Adipocyte (in vitro differentiated cells): ENCODE measurements at regions not wholly inside any gene's neighbourhood (a gene's known extent, or its start where the extent isn't known, plus 50 kb on each side); places are given as distances from the start of the nearest gene placed in this dataset.

Source experiments
- DNase-seq: peaks from one replicate; pipeline ENCODE4 v3.0.0-alpha.2; 2015; ENCODE audit warnings: low read depth
- H3K27me3 ChIP-seq: replicated peaks from 2 replicates; pipeline ENCODE4 v1.7.0; 2013; ENCODE audit warnings: mild to moderate bottlenecking, low read length, moderate library complexity; ENCODE audit not compliant: control insufficient read depth, insufficient read depth
- H3K36me3 ChIP-seq: 2 replicates; pipeline ENCODE4 v1.7.0; 2013; ENCODE audit warnings: low read length, mild to moderate bottlenecking, moderate library complexity; ENCODE audit not compliant: control insufficient read depth, insufficient read depth, severe bottlenecking
- H3K4me1 ChIP-seq: 2 replicates; pipeline ENCODE4 v1.7.0; 2013; ENCODE audit warnings: mild to moderate bottlenecking, low read length, moderate library complexity; ENCODE audit not compliant: control insufficient read depth, insufficient read depth
- H3K4me3 ChIP-seq: 2 replicates; pipeline ENCODE4 v1.7.0; 2013; ENCODE audit warnings: mild to moderate bottlenecking, low read length, moderate library complexity
- H3K9ac ChIP-seq: 2 replicates; pipeline ENCODE4 v1.7.0; 2013; ENCODE audit warnings: mild to moderate bottlenecking, low read length, moderate library complexity
- H3K9me3 ChIP-seq: 2 replicates; pipeline ENCODE4 v1.7.0; 2013; ENCODE audit warnings: mild to moderate bottlenecking, low read length, moderate library complexity; ENCODE audit not compliant: control insufficient read depth

DNA sequence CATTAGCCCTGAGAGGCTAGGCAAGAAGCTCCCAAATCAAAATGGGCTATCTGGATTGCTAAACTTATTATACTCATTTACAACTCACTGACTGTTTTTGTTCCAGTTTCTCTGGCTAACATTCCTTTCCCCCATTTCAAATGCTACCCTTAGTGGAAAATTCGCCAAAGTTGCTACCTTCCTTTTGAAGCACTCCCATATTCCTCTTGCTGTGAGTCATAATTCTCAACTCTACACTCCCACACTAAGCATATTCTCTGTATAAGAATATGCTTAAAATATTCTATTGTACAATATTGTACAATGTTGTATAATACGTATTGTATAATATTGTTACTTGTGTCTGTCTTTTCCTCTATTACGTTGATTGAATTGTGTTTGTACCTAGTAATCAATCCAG, 398.6 kb downstream of the PYDC2 start:
- DNase-seq = no peak
- Histone ChIP-seq H3K4me1 (no peaks in the 10 kb centered on the region), H3K4me3 (no peak overlapping the region), H3K27me3 (no peaks in the 10 kb centered on the region), H3K36me3 (no peaks in the 10 kb centered on the region), H3K9ac (no peak overlapping the region), H3K9me3 (peaks cover 4% of the 10 kb centered on the region)

DNA sequence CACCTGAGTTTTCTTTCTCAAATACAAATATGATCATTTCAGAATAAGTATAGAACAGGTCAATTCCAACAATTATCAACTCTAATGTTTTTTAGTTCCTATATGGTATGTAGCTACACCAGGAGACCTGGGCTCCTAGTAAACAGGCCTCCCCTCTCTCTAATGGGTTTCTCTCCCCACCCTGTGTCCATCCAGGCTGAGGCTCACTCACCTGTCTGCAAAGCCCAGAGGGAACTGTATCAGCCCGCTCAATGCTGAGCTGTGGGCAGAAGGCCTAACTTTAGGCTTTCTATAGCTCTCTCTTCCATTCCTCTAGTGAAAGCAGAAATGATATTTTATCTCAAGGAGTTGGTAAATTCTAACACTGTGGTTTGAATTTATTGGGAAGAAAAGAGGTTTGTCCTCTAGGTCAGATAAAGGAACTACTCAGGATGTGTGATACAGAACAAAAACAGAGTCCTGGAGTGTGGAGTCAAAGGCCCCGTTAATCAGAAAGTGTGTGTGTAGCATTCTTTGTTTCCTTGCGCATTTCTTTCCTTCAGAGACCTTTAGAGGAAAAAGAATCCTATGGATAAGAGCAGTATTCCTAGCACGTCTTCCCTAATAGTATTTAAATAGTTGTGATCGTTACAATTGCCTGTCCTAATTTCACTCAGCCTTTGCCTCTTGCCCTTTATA, 408.9 kb downstream of the PYDC2 start:
- H3K4me1 ChIP-seq = no peaks in the 10 kb centered on the region
- H3K27me3 ChIP-seq = no peaks in the 10 kb centered on the region
- DNase-seq = no peak
- no peaks in the 10 kb centered on the region for H3K9me3 ChIP-seq
- H3K36me3 ChIP-seq = no peaks in the 10 kb centered on the region
- H3K9ac ChIP-seq = no peak overlapping the region
- no peak overlapping the region for H3K4me3 ChIP-seq

DNA sequence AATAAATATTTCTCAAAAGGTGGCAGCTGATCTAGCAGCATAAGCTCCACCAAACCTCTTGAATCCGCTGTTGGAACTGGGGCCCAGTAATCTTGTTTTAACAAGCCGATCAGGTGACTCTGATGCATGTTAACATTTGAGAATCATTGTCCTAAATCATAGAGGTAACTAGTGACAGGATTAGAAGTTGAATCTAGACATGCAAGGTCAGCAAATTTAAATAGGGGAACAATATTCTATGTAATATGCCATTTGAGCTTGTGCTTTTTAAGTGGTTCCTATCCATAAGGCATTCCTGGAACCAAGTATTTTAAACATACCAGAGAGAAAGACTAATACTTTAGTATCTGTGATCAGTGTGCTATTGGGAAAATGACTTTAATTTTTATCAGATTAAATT, 412.8 kb downstream of the PYDC2 start:
- Histone ChIP-seq H3K9me3 (no peaks in the 10 kb centered on the region), H3K9ac (no peak overlapping the region), H3K4me1 (no peaks in the 10 kb centered on the region), H3K36me3 (no peaks in the 10 kb centered on the region), H3K27me3 (no peaks in the 10 kb centered on the region), H3K4me3 (no peak overlapping the region)
- DNase-seq = no peak

DNA sequence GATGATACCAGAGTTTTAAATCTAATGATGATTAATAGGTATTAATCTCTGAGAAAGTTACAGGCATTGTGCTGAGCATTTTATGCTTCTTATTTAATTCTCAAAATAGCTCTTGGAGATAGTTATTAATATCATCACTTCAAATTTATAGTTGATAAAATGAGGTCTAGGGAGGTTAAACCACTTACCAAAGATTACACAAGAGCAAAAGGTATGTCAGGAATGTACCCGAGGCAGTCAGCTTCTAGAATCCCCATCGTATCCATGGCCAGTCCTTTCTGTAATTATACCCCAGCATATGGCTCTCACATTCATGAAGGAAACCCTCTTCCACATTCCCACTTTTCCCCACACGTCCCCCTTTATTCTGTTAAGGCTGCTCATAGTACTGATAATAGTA, 421.3 kb downstream of the PYDC2 start:
- H3K4me3 ChIP-seq = no peak overlapping the region
- no peak for DNase-seq
- H3K9ac ChIP-seq = no peak overlapping the region
- H3K36me3 ChIP-seq = no peaks in the 10 kb centered on the region
- no peaks in the 10 kb centered on the region for H3K4me1 ChIP-seq
- no peaks in the 10 kb centered on the region for H3K9me3 ChIP-seq
- no peaks in the 10 kb centered on the region for H3K27me3 ChIP-seq

DNA sequence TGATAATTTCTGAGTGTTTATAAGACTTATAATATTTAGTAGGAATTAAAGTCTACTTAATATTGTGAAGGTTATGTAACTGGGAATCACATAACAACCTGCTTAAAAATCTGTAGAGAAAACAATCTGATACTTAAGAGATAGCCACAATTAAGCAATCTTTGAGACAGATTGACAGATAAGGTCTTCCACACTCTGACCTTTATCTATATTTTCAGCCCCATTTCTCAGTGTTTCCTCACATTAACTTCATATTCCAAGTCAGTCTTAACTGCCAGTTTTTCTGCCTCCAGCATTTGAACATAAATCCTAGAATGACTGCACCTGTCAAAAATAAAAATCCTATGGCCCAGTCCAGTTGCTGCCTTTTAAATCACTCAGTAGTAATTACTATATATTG, 423.2 kb downstream of the PYDC2 start:
- Histone ChIP-seq H3K4me1 (no peaks in the 10 kb centered on the region), H3K4me3 (no peak overlapping the region), H3K36me3 (no peaks in the 10 kb centered on the region), H3K27me3 (no peaks in the 10 kb centered on the region), H3K9me3 (no peaks in the 10 kb centered on the region), H3K9ac (no peak overlapping the region)
- no peak for DNase-seq

DNA sequence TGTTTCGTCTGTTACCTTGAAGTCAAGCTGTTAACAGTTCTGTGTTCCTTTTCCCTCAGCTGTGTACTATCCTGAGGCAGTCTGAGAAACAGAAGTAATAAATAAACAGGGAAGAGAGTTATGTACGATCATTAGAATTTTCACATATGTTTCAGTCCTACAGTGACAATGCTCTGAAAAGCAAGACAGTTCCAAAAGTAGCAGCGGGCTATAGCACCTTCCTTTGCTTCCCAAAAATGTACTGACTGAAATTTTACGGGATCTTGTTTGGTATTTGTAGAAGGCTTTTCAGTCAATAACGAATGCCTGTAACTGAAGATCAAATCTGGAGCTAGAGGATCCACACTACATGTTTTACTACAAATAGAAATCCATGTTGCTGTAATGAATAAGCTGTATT, 428.1 kb downstream of the PYDC2 start:
- H3K9ac ChIP-seq = no peak overlapping the region
- DNase-seq = no peak
- H3K36me3 ChIP-seq = no peaks in the 10 kb centered on the region
- no peaks in the 10 kb centered on the region for H3K27me3 ChIP-seq
- H3K4me3 ChIP-seq = no peak overlapping the region
- H3K9me3 ChIP-seq = no peaks in the 10 kb centered on the region
- H3K4me1 ChIP-seq = peaks cover 5% of the 10 kb centered on the region

DNA sequence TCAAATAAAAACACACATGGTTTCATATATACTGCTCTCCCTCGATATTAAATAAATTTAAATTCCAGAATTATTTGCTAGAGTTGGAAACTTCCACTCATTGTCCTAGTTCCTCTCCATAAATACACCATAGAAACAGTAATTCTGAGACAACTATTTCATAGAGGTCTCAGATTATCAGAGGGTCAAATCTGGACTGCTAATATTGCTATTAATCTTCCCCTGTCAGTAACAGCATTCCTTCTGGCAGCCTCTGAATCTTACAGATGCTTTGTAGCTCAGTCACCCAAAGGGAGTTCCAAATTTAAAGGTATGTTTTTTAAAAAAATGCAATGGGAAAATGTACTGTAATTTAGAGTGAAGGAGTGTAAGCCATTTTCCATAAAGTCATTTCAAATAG, 428.8 kb downstream of the PYDC2 start:
- Histone ChIP-seq H3K27me3 (no peaks in the 10 kb centered on the region), H3K4me1 (peaks cover 5% of the 10 kb centered on the region), H3K4me3 (no peak overlapping the region), H3K36me3 (no peaks in the 10 kb centered on the region), H3K9me3 (no peaks in the 10 kb centered on the region), H3K9ac (no peak overlapping the region)
- no peak for DNase-seq

DNA sequence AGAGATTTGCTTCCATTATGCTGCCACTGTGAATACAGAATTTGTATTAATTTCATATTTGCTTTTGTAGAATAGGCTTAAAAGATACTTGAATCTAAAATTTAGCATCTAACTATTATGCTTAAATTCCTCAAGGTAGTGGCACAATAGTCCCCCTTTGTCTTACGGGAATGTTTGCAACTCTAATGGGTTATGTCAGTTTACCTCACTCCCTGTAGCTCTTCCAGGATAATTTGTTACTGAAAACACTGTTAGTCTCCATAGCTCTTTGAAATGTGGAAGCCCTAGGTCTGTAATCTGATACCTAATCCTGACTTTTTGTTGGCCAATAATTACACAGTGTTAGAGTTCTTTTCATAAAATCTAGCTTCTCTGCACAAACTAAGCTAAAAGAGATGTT, 433.4 kb downstream of the PYDC2 start:
- no peaks in the 10 kb centered on the region for H3K27me3 ChIP-seq
- H3K4me3 ChIP-seq = no peak overlapping the region
- no peak for DNase-seq
- no peaks in the 10 kb centered on the region for H3K9me3 ChIP-seq
- no peak overlapping the region for H3K9ac ChIP-seq
- H3K36me3 ChIP-seq = no peaks in the 10 kb centered on the region
- H3K4me1 ChIP-seq = peaks cover 5% of the 10 kb centered on the region

DNA sequence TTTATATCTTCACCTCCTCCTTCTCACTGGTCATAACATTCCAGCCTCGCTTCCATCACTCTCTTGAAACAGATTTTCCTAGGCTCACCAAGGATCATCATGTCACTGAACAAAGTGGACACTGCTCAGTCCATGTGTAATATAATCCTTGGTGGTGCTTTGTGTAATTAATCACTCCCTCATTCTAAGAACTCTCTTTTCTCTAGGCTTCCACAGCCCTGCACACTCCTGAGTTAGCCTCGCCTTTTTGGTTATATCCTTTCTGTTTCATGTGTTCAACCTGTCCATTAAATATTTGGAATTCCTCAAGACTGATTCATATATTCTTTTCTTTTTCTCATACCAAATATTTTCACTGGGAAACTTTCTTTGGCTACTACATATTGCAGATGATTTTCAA, 440.8 kb downstream of the PYDC2 start:
- H3K9me3 ChIP-seq = no peaks in the 10 kb centered on the region
- DNase-seq = no peak
- H3K27me3 ChIP-seq = no peaks in the 10 kb centered on the region
- H3K4me3 ChIP-seq = no peak overlapping the region
- H3K9ac ChIP-seq = no peak overlapping the region
- no peaks in the 10 kb centered on the region for H3K4me1 ChIP-seq
- H3K36me3 ChIP-seq = no peaks in the 10 kb centered on the region

DNA sequence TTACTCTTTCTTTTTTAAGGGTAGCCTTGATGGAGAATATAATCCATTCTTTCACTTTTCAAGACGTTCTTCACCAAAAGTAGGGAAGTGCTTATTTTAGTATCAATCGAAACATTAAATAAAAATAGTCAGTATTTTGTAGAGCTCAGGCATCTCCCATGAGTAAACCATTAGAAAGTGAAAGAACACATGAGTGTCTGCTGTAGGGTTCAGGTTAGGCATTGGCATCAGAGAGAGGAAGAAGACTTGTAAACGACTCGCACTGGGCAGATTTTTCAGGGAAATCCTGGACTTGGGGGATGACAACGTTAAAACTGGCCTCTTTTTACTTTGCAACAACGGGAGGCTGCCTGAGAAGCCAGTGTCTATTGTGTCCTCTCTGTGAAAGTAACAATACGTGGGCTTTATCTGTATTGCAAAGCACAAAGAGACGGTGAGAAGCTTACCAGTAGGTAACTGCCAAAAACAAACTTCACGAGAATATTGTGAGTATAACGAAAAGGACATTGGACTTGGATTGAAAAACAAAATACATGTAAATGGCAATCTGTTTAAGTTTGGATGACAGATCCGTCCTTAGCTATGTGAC, 451.7 kb downstream of the PYDC2 start:
- Histone ChIP-seq H3K4me1 (no peaks in the 10 kb centered on the region), H3K27me3 (no peaks in the 10 kb centered on the region), H3K36me3 (no peaks in the 10 kb centered on the region), H3K4me3 (no peak overlapping the region), H3K9ac (no peak overlapping the region), H3K9me3 (no peaks in the 10 kb centered on the region)
- no peak for DNase-seq

DNA sequence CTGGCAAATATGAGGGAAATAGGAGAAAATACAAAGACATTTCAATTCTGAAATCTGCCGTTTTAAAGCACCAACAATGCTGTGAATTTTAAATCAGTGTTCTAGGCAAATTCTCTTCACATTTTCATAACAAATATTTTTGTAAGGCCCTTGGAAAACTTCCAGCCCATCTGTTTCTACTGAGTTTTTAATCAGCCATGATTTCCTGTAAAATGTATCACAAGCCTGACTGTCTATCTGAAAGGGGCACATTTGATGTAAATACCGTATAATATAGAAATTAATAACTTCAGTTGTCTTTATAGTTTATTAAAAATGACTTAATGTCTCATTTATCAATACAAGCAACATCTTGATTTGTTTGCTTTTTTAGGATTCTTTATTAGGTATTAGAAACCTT, 454.7 kb downstream of the PYDC2 start:
- Histone ChIP-seq H3K27me3 (no peaks in the 10 kb centered on the region), H3K9me3 (no peaks in the 10 kb centered on the region), H3K4me3 (no peak overlapping the region), H3K4me1 (no peaks in the 10 kb centered on the region), H3K36me3 (no peaks in the 10 kb centered on the region), H3K9ac (no peak overlapping the region)
- DNase-seq = no peak

DNA sequence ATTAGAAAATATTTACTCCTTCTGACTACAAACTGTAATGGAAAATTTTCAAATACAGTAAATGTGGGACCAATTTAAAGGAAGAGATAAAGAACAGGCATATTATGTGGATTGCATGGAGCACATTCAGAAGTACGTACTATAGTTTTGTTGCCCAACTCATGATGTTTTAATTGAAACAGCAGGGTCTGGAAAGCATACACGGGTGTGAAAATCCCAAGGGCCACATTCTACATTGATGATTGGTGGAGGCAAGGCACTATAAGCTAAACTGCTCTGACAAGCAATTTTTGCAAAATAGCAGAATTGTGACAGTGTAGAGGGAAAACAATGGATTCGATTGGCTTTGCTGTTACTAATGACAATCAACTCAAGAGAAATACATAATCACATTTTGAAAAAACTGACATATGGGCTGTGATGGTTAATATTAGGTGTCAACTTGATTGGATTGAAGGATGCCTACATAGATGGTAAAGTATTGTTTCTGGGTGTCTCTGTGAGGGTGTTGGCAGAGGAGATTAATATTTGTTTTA, 458.6 kb downstream of the PYDC2 start:
- DNase-seq = no peak
- H3K4me3 ChIP-seq = no peak overlapping the region
- no peak overlapping the region for H3K9ac ChIP-seq
- no peaks in the 10 kb centered on the region for H3K4me1 ChIP-seq
- H3K9me3 ChIP-seq = no peaks in the 10 kb centered on the region
- no peaks in the 10 kb centered on the region for H3K27me3 ChIP-seq
- H3K36me3 ChIP-seq = no peaks in the 10 kb centered on the region
